Liver (tissue), 8 donors: ENCODE measurements at regions not wholly inside any gene's neighbourhood (a gene's known extent, or its start where the extent isn't known, plus 50 kb on each side); places are given as distances from the start of the nearest gene placed in this dataset.

ENCODE experiments used
- DNase-seq: peaks from one replicate; pipeline ENCODE4 v3.0.0-alpha.2; 2017; ENCODE audit warnings: low spot score
- H3K27ac ChIP-seq, 2 donors: one replicate each; pipeline ENCODE4 v1.7.0; 2013; ENCODE audit warnings: inconsistent platforms in 2 of 2, low read length in 2 of 2, control low read depth in 1 of 2, low read depth in 1 of 2, mild to moderate bottlenecking in 1 of 2
- H3K27me3 ChIP-seq, 4 donors: one replicate each; pipeline versions ENCODE4 v1.6.1 to v1.7.0; 2013; ENCODE audit warnings: low read length in 3 of 4, inconsistent platforms in 1 of 4, mild to moderate bottlenecking in 1 of 4, moderate library complexity in 1 of 4; ENCODE audit not compliant: control insufficient read depth in 4 of 4, insufficient read depth in 4 of 4
- H3K36me3 ChIP-seq, 4 donors: one replicate each; pipeline versions ENCODE4 v1.6.1 to v1.7.0; 2013; ENCODE audit warnings: low read length in 3 of 4, mild to moderate bottlenecking in 3 of 4, low read depth in 1 of 4, moderate library complexity in 1 of 4; ENCODE audit not compliant: control insufficient read depth in 4 of 4, insufficient read depth in 3 of 4
- H3K4me1 ChIP-seq, 4 donors: one replicate each; pipeline versions ENCODE4 v1.6.1 to v1.7.0; 2013; ENCODE audit warnings: low read length in 3 of 4, mild to moderate bottlenecking in 3 of 4, moderate library complexity in 1 of 4; ENCODE audit not compliant: control insufficient read depth in 4 of 4, insufficient read depth in 4 of 4
- H3K4me3 ChIP-seq, 3 donors: one replicate each; pipeline versions ENCODE4 v1.6.1 to v1.7.0; 2013; ENCODE audit warnings: low read length in 3 of 3, control low read depth in 1 of 3, low read depth in 1 of 3, mild to moderate bottlenecking in 1 of 3
- H3K9ac ChIP-seq, 2 donors: one replicate each; pipeline ENCODE4 v1.7.0; 2013; ENCODE audit warnings: low read length in 2 of 2, mild to moderate bottlenecking in 2 of 2, moderate library complexity in 2 of 2, control low read depth in 1 of 2, low read depth in 1 of 2
- H3K9me3 ChIP-seq, 4 donors: one replicate each; pipeline versions ENCODE4 v1.6.1 to v1.7.0; 2013; ENCODE audit warnings: low read length in 3 of 4; ENCODE audit not compliant: control insufficient read depth in 4 of 4
- CTCF ChIP-seq: fragments of 150-350 bp; IDR thresholded peaks from 2 replicates; pipeline ENCODE4 v1.5.1; 2017; ENCODE audit warnings: improper control_type of control experiment, low read depth, low read length; ENCODE audit not compliant: missing input control
- EGR1 ChIP-seq, 2 donors: IDR thresholded peaks; 2 replicates each; pipeline ENCODE4 v1.6.1; 2016 to 2018; ENCODE audit warnings: antibody characterized with exemption in 2 of 2, low read depth in 2 of 2
- FOXA2 ChIP-seq: IDR thresholded peaks from 2 replicates; pipeline ENCODE4 v1.6.1; 2016; ENCODE audit warnings: antibody characterized with exemption
- HNF4A ChIP-seq, 2 donors: conservative IDR thresholded peaks; 2 replicates each; pipeline ENCODE4 v1.6.1; 2016; ENCODE audit warnings: antibody characterized with exemption in 2 of 2, mild to moderate bottlenecking in 2 of 2
- HNF4G ChIP-seq: IDR thresholded peaks from 2 replicates; pipeline ENCODE4 v1.6.1; 2016; ENCODE audit warnings: antibody characterized with exemption
- MAX ChIP-seq: IDR thresholded peaks from 2 replicates; pipeline ENCODE4 v1.6.1; 2016; ENCODE audit warnings: antibody characterized with exemption
- RAD21 ChIP-seq, 2 donors: IDR thresholded peaks; 2 replicates each; pipeline ENCODE4 v1.6.1; 2016; ENCODE audit warnings: antibody characterized with exemption in 2 of 2, mild to moderate bottlenecking in 2 of 2
- TAF1 ChIP-seq: conservative IDR thresholded peaks from 2 replicates; pipeline ENCODE4 v1.6.1; 2016; ENCODE audit warnings: antibody characterized with exemption, mild to moderate bottlenecking
- YY1 ChIP-seq: IDR thresholded peaks from 2 replicates; pipeline ENCODE4 v1.6.1; 2016; ENCODE audit warnings: antibody characterized with exemption, mild to moderate bottlenecking
- ZBTB33 ChIP-seq: IDR thresholded peaks from 2 replicates; pipeline ENCODE4 v1.6.1; 2016; ENCODE audit warnings: antibody characterized with exemption
- WGBS: extraction: QIAGEN DNeasy Blood & Tissue Kit; methylation state at CpG from one replicate; pipeline ENCODE4 v1.1.7; 2013; 5-methylcytosine and 5-hydroxymethylcytosine counted together
- TF ChIP-seq, protein P1 (sequence below): IDR thresholded peaks from 2 replicates; pipeline ENCODE4 v1.6.1; 2016; ENCODE audit warnings: antibody characterized with exemption, mild to moderate bottlenecking
- donor health status: healthy.
- donor health status: healthy.
- donor health status: healthy.
- donor health status: healthy.
- donor health status: healthy.

DNA sequence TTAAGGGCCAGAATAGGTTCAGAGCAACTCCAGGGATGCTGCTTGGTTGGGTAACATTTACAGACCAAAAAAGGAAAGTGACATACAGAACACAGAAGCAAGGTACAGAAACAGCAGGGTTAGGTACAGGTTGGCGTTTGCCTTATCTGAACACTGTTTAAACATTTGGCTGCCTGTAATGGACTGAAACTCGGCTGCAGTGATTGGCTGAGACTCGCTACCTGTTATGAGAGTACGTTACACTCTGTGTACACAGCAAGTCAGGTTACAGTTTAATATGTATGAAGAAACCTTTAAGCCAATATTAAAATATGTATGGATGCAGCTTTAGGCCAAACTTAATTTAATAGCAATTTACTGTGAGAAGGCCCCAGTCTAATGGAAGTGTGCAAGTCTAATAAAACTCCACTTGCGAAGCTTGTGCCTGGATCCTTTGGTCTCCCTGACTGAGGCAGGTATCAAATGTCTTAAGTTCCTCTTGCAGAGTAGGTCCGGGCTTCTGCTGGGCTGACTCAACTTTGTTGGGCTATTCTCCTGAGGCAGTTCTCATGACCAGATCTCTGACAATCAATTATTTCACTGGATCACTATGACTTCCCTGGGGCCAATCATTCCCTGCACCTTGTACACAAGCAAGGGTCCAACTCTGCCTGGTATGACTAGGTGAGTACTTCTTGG, 204.9 kb downstream of the ZNF462 start:
- Histone ChIP-seq H3K27ac (no peak overlapping the region), H3K9ac (no peak overlapping the region)

More for the DNA sequence above, 204.9 kb downstream of the ZNF462 start:
- Histone ChIP-seq H3K4me1 (no peaks in the 10 kb centered on the region), H3K36me3 (no peaks in the 10 kb centered on the region), H3K27me3 (no peaks in the 10 kb centered on the region), H3K4me3 (no peak overlapping the region), H3K9me3 (no peaks in the 10 kb centered on the region)
- DNase-seq: no peak
- TF ChIP-seq ZBTB33 (no peak), HNF4G (no peak), FOXA2 (no peak), CTCF (no peak), TAF1 (no peak), MAX (no peak), HNF4A (conservative IDR thresholded peaks at IDR 0.05) (no peak), YY1 (no peak), EGR1 (IDR thresholded peaks at IDR 0.05; ENCODE audit: low read depth in 2 of 2) (no peak), RAD21 (IDR thresholded peaks at IDR 0.05) (no peak)
- TF ChIP-seq, protein P1, sequence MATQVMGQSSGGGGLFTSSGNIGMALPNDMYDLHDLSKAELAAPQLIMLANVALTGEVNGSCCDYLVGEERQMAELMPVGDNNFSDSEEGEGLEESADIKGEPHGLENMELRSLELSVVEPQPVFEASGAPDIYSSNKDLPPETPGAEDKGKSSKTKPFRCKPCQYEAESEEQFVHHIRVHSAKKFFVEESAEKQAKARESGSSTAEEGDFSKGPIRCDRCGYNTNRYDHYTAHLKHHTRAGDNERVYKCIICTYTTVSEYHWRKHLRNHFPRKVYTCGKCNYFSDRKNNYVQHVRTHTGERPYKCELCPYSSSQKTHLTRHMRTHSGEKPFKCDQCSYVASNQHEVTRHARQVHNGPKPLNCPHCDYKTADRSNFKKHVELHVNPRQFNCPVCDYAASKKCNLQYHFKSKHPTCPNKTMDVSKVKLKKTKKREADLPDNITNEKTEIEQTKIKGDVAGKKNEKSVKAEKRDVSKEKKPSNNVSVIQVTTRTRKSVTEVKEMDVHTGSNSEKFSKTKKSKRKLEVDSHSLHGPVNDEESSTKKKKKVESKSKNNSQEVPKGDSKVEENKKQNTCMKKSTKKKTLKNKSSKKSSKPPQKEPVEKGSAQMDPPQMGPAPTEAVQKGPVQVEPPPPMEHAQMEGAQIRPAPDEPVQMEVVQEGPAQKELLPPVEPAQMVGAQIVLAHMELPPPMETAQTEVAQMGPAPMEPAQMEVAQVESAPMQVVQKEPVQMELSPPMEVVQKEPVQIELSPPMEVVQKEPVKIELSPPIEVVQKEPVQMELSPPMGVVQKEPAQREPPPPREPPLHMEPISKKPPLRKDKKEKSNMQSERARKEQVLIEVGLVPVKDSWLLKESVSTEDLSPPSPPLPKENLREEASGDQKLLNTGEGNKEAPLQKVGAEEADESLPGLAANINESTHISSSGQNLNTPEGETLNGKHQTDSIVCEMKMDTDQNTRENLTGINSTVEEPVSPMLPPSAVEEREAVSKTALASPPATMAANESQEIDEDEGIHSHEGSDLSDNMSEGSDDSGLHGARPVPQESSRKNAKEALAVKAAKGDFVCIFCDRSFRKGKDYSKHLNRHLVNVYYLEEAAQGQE: no peak
- 56% methylated on average over 6 of the region's 6 CpGs for WGBS
